PC-9 (cell line): ENCODE measurements at regions not wholly inside any gene's neighbourhood (a gene's known extent, or its start where the extent isn't known, plus 50 kb on each side); places are given as distances from the start of the nearest gene placed in this dataset.

ENCODE experiments used
- EZH2 ChIP-seq: fragments of 200-600 bp; sonication (generic); IDR thresholded peaks from 2 replicates; pipeline ENCODE4 v1.8.0; 2017; ENCODE audit warnings: antibody characterized with exemption, low read depth
- TF ChIP-seq, protein P1 (sequence below): fragments of 200-600 bp; sonication (generic); conservative IDR thresholded peaks from 2 replicates; pipeline ENCODE4 v1.6.1; 2017; ENCODE audit warnings: mixed run types, antibody characterized with exemption, mild to moderate bottlenecking, moderate library complexity

- TF ChIP-seq, protein P1, sequence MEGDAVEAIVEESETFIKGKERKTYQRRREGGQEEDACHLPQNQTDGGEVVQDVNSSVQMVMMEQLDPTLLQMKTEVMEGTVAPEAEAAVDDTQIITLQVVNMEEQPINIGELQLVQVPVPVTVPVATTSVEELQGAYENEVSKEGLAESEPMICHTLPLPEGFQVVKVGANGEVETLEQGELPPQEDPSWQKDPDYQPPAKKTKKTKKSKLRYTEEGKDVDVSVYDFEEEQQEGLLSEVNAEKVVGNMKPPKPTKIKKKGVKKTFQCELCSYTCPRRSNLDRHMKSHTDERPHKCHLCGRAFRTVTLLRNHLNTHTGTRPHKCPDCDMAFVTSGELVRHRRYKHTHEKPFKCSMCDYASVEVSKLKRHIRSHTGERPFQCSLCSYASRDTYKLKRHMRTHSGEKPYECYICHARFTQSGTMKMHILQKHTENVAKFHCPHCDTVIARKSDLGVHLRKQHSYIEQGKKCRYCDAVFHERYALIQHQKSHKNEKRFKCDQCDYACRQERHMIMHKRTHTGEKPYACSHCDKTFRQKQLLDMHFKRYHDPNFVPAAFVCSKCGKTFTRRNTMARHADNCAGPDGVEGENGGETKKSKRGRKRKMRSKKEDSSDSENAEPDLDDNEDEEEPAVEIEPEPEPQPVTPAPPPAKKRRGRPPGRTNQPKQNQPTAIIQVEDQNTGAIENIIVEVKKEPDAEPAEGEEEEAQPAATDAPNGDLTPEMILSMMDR = no peak
- no peak for TF ChIP-seq EZH2
Observed at GRCh38 chr16:65878347-65878746, 488.1 kb upstream of the CDH5 start.
